Inferior parietal cortex (tissue), 1 donor: ENCODE measurements at regions not wholly inside any gene's neighbourhood (a gene's known extent, or its start where the extent isn't known, plus 50 kb on each side); places are given as distances from the start of the nearest gene placed in this dataset.
"Not testable (repeated sequence)": the region's sequence is repeated elsewhere in the genome, so short reads cannot be mapped to it uniquely, and the experiment has no call there.

Experiments
- DNase-seq: peaks from one replicate; pipeline ENCODE4 v3.0.0-alpha.2; 2016; ENCODE audit errors: extremely low spot score

- no peak for DNase-seq
Measured at GRCh38 chr5:174433098-174433497, 291.3 kb upstream of the MSX2 start.

GRCh38 chr5:174436750-174437149 is 287.6 kb upstream of the MSX2 start:
- no peak for DNase-seq

GRCh38 chr5:174444479-174445188 is 279.7 kb upstream of the MSX2 start:
- DNase-seq: no peak

- no peak for DNase-seq
Measured at GRCh38 chr5:174446446-174446845, 277.9 kb upstream of the MSX2 start.

GRCh38 chr5:174446988-174447387 is 277.4 kb upstream of the MSX2 start:
- DNase-seq: no peak

- no peak for DNase-seq
Measured at GRCh38 chr5:174448041-174448440, 276.3 kb upstream of the MSX2 start.

GRCh38 chr5:174448662-174449061 is 275.7 kb upstream of the MSX2 start:
- no peak for DNase-seq

GRCh38 chr5:174453690-174454089 is 270.7 kb upstream of the MSX2 start:
- DNase-seq: peak; percentile 10

- DNase-seq: no peak
Measured at GRCh38 chr5:174454464-174454863, 269.9 kb upstream of the MSX2 start.

- no peak for DNase-seq
Measured at GRCh38 chr5:174454890-174455289, 269.5 kb upstream of the MSX2 start.

GRCh38 chr5:174455301-174455700 is 269.1 kb upstream of the MSX2 start:
- DNase-seq: no peak

- DNase-seq: no peak
Measured at GRCh38 chr5:174457141-174457678, 267.2 kb upstream of the MSX2 start.

GRCh38 chr5:174459071-174459702 is 265.2 kb upstream of the MSX2 start:
- DNase-seq: no peak

- no peak for DNase-seq
Measured at GRCh38 chr5:174459832-174460448, 264.4 kb upstream of the MSX2 start.

GRCh38 chr5:174462129-174462528 is 262.3 kb upstream of the MSX2 start:
- no peak for DNase-seq

- DNase-seq: no peak
Measured at GRCh38 chr5:174464504-174465165, 259.7 kb upstream of the MSX2 start.

GRCh38 chr5:174471528-174471927 is 252.9 kb upstream of the MSX2 start:
- DNase-seq: not testable (repeated sequence)

GRCh38 chr5:174472956-174473355 is 251.4 kb upstream of the MSX2 start:
- DNase-seq: no peak

- DNase-seq: not testable (repeated sequence)
Measured at GRCh38 chr5:174476001-174476400, 248.4 kb upstream of the MSX2 start.

- no peak for DNase-seq
Measured at GRCh38 chr5:174479325-174479724, 245.1 kb upstream of the MSX2 start.

- DNase-seq: no peak
Measured at GRCh38 chr5:174481737-174482136, 242.6 kb upstream of the MSX2 start.

GRCh38 chr5:174482607-174483024 is 241.8 kb upstream of the MSX2 start:
- DNase-seq: no peak
